OCI-LY1 (cell line): ENCODE measurements at regions not wholly inside any gene's neighbourhood (a gene's known extent, or its start where the extent isn't known, plus 50 kb on each side); places are given as distances from the start of the nearest gene placed in this dataset.

Experiments used
- H2AFZ ChIP-seq: fragments of 200-600 bp; sonication (generic), shearing (Covaris generic); 2 replicates; pipeline ENCODE4 v1.6.0; 2014; ENCODE audit warnings: antibody characterized with exemption, mild to moderate bottlenecking, low read length
- H3F3A ChIP-seq: fragments of 200-600 bp; sonication (generic), shearing (Covaris generic); 2 replicates; pipeline ENCODE4 v1.6.0; 2014; ENCODE audit warnings: mild to moderate bottlenecking, antibody characterized with exemption, low read length, moderate library complexity; ENCODE audit not compliant: insufficient read depth
- H3K27ac ChIP-seq: fragments of 200-600 bp; sonication (generic); 2 replicates; pipeline ENCODE4 v1.5.1; 2014; ENCODE audit warnings: low read length, mixed run types, mild to moderate bottlenecking, low read depth; ENCODE audit not compliant: poor library complexity, severe bottlenecking
- H3K27me3 ChIP-seq: fragments of 200-600 bp; sonication (generic); 2 replicates; pipeline ENCODE4 v1.6.0; 2014; ENCODE audit warnings: antibody characterized with exemption, mild to moderate bottlenecking, low read length, moderate library complexity; ENCODE audit not compliant: insufficient read depth
- H3K36me3 ChIP-seq: fragments of 200-600 bp; sonication (generic); 2 replicates; pipeline ENCODE4 v1.6.1; 2014; ENCODE audit warnings: mild to moderate bottlenecking, antibody characterized with exemption, low read length, moderate library complexity, mixed read lengths; ENCODE audit not compliant: insufficient read depth
- H3K4me1 ChIP-seq: fragments of 200-600 bp; sonication (generic); 2 replicates; pipeline ENCODE4 v1.5.1; 2014; ENCODE audit warnings: mild to moderate bottlenecking, low read length, moderate library complexity; ENCODE audit not compliant: insufficient read depth, severe bottlenecking
- H3K4me2 ChIP-seq: fragments of 200-600 bp; sonication (generic), shearing (Covaris generic); 2 replicates; pipeline ENCODE4 v1.6.1; 2014; ENCODE audit warnings: low read length
- H3K4me3 ChIP-seq: fragments of 200-600 bp; sonication (generic); 2 replicates; pipeline ENCODE4 v1.5.1; 2014; ENCODE audit warnings: low read length, low read depth, mild to moderate bottlenecking, mixed read lengths; ENCODE audit not compliant: poor library complexity, severe bottlenecking
- H3K79me2 ChIP-seq: fragments of 200-600 bp; shearing (Covaris generic); 2 replicates; pipeline ENCODE4 v1.6.1; 2016; ENCODE audit warnings: mixed run types, low read length, mixed read lengths; ENCODE audit not compliant: insufficient read depth
- H3K9ac ChIP-seq: fragments of 200-600 bp; sonication (generic), shearing (Covaris generic); 2 replicates; pipeline ENCODE4 v1.6.1; 2014; ENCODE audit warnings: mild to moderate bottlenecking, low read length, mixed read lengths
- H3K9me2 ChIP-seq: fragments of 200-600 bp; sonication (generic), shearing (Covaris generic); 2 replicates; pipeline ENCODE4 v1.6.1; 2014; ENCODE audit warnings: low read depth, mild to moderate bottlenecking, low read length, mixed read lengths
- H3K9me3 ChIP-seq: fragments of 200-600 bp; shearing (Covaris generic); 2 replicates; pipeline ENCODE4 v1.6.1; 2014; ENCODE audit warnings: low read length, mixed read lengths
- H4K20me1 ChIP-seq: fragments of 200-600 bp; sonication (generic), shearing (Covaris generic); 2 replicates; pipeline ENCODE4 v1.6.0; 2016; ENCODE audit warnings: mild to moderate bottlenecking, low read length; ENCODE audit not compliant: insufficient read depth
- CTCF ChIP-seq: fragments of 200-600 bp; sonication (generic), shearing (Covaris generic); IDR thresholded peaks from 2 replicates; pipeline ENCODE4 v1.5.1; 2017; ENCODE audit warnings: mild to moderate bottlenecking, antibody characterized with exemption, low read length, moderate library complexity, mixed read lengths
- EZH2 ChIP-seq: fragments of 200-600 bp; sonication (generic), shearing (Covaris generic); IDR thresholded peaks from 2 replicates; pipeline ENCODE4 v1.8.0; 2017; ENCODE audit warnings: borderline replicate concordance, mixed run types, mild to moderate bottlenecking, antibody characterized with exemption, low read length, moderate library complexity, mixed read lengths

- Histone ChIP-seq H3K27me3 (no peaks in the 10 kb centered on the region), H3K9me3 (no peaks in the 10 kb centered on the region), H3F3A (no peaks in the 10 kb centered on the region), H3K4me1 (no peaks in the 10 kb centered on the region), H3K4me3 (no peak overlapping the region), H2AFZ (no peak overlapping the region), H3K36me3 (no peaks in the 10 kb centered on the region), H3K4me2 (no peak overlapping the region), H3K9me2 (no peaks in the 10 kb centered on the region), H3K79me2 (no peaks in the 10 kb centered on the region), H4K20me1 (no peaks in the 10 kb centered on the region), H3K9ac (no peak overlapping the region), H3K27ac (no peak overlapping the region)
- TF ChIP-seq CTCF = no peak
- no peak for TF ChIP-seq EZH2
Measured at GRCh38 chr5:33227746-33228145, 213.0 kb upstream of the TARS1 start.

DNA sequence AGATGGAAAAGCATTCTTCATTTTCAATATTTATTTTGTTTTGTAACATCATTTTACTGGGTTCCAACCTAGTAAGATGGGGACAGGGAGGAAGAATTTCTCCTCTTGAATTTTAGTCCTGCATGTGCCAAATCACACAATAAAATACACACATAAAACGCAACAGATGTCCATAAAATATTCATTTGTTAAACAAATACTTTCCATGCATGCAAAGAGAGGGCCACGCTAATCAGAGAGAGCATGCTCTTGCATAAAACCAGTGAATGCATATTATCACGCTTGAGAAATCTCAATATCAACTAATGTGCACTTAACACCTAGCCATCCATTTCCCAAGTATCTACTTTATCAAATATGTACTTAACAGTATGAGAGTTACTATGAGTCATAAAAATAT is 212.6 kb upstream of the TARS1 start:
- Histone ChIP-seq H3K27me3 (no peaks in the 10 kb centered on the region), H3F3A (no peaks in the 10 kb centered on the region), H3K79me2 (no peaks in the 10 kb centered on the region), H3K4me1 (no peaks in the 10 kb centered on the region), H3K4me2 (no peak overlapping the region), H3K9me3 (no peaks in the 10 kb centered on the region), H3K36me3 (no peaks in the 10 kb centered on the region), H3K9me2 (no peaks in the 10 kb centered on the region), H3K27ac (no peak overlapping the region), H3K4me3 (no peak overlapping the region), H3K9ac (no peak overlapping the region), H2AFZ (no peak overlapping the region), H4K20me1 (no peaks in the 10 kb centered on the region)
- no peak for TF ChIP-seq CTCF

GRCh38 chr5:33229216-33229615 is 211.5 kb upstream of the TARS1 start:
- Histone ChIP-seq H3K9ac (no peak overlapping the region), H3K79me2 (no peaks in the 10 kb centered on the region), H3K4me2 (no peak overlapping the region), H3K27ac (no peak overlapping the region), H3F3A (no peaks in the 10 kb centered on the region), H3K4me3 (no peak overlapping the region), H4K20me1 (no peaks in the 10 kb centered on the region), H3K9me3 (no peaks in the 10 kb centered on the region), H3K27me3 (no peaks in the 10 kb centered on the region), H2AFZ (no peak overlapping the region), H3K9me2 (no peaks in the 10 kb centered on the region), H3K36me3 (no peaks in the 10 kb centered on the region), H3K4me1 (no peaks in the 10 kb centered on the region)
- TF ChIP-seq CTCF = no peak
- no peak for TF ChIP-seq EZH2
